Kidney epithelial cell (primary cell): ENCODE measurements at regions not wholly inside any gene's neighbourhood (a gene's known extent, or its start where the extent isn't known, plus 50 kb on each side); places are given as distances from the start of the nearest gene placed in this dataset.
"Not testable (repeated sequence)": the region's sequence is repeated elsewhere in the genome, so short reads cannot be mapped to it uniquely, and the experiment has no call there.

ENCODE experiments used
- DNase-seq: peaks from one replicate; pipeline ENCODE4 v3.0.0-alpha.2; 2010; ENCODE audit warnings: low read depth
- H3K27me3 ChIP-seq: 2 replicates; pipeline ENCODE4 v1.6.0; 2011; ENCODE audit warnings: low read length; ENCODE audit not compliant: control insufficient read depth, insufficient read depth
- H3K36me3 ChIP-seq: 2 replicates; pipeline ENCODE4 v1.5.1; 2011; ENCODE audit warnings: low read length; ENCODE audit not compliant: control insufficient read depth, insufficient read depth
- H3K4me3 ChIP-seq: 2 replicates; pipeline ENCODE4 v1.5.1; 2011; ENCODE audit warnings: low read depth, mild to moderate bottlenecking, control low read depth, low read length
- CTCF ChIP-seq: IDR thresholded peaks from 2 replicates; pipeline ENCODE4 v1.5.1; 2011; ENCODE audit warnings: mild to moderate bottlenecking, moderate library complexity, low read length, control low read depth, inconsistent platforms; ENCODE audit not compliant: insufficient read depth, poor library complexity, severe bottlenecking

GRCh38 chr5:24222876-24223275, 421.9 kb downstream of the CDH10 start:
- TF ChIP-seq CTCF, result no peak
- DNase-seq, result no peak
- H3K36me3 ChIP-seq, result no peaks in the 10 kb centered on the region
- H3K4me3 ChIP-seq, result no peak overlapping the region
- H3K27me3 ChIP-seq, result no peaks in the 10 kb centered on the region

- TF ChIP-seq CTCF, result no peak
- Histone ChIP-seq H3K27me3 (no peaks in the 10 kb centered on the region), H3K36me3 (no peaks in the 10 kb centered on the region), H3K4me3 (no peak overlapping the region)
- no peak for DNase-seq
These were observed 419.7 kb downstream of the CDH10 start for GRCh38 chr5:24225051-24225450.

GRCh38 chr5:24226479-24226878, 418.3 kb downstream of the CDH10 start:
- no peaks in the 10 kb centered on the region for H3K36me3 ChIP-seq
- no peak for DNase-seq
- no peak overlapping the region for H3K4me3 ChIP-seq
- no peaks in the 10 kb centered on the region for H3K27me3 ChIP-seq
- TF ChIP-seq CTCF, result no peak

- H3K4me3 ChIP-seq, H3K36me3 ChIP-seq, H3K27me3 ChIP-seq, DNase-seq: not testable (repeated sequence)
These were observed 416.9 kb downstream of the CDH10 start for GRCh38 chr5:24227881-24228280.

- Histone ChIP-seq H3K4me3 (no peak overlapping the region), H3K36me3 (no peaks in the 10 kb centered on the region), H3K27me3 (no peaks in the 10 kb centered on the region)
- TF ChIP-seq CTCF, result no peak
- DNase-seq, result no peak
These were observed 412.7 kb downstream of the CDH10 start for GRCh38 chr5:24232041-24232440.

- no peak for TF ChIP-seq CTCF
- H3K27me3 ChIP-seq, result no peaks in the 10 kb centered on the region
These were observed 411.8 kb downstream of the CDH10 start for GRCh38 chr5:24232929-24233498.

GRCh38 chr5:24235946-24236345, 408.8 kb downstream of the CDH10 start:
- DNase-seq, result no peak
- H3K4me3 ChIP-seq, result no peak overlapping the region
- TF ChIP-seq CTCF, result no peak
- no peaks in the 10 kb centered on the region for H3K27me3 ChIP-seq
- H3K36me3 ChIP-seq, result no peaks in the 10 kb centered on the region

More at GRCh38 chr5:24232929-24233498, 411.8 kb downstream of the CDH10 start:
- no peak for DNase-seq
- Histone ChIP-seq H3K4me3 (no peak overlapping the region), H3K36me3 (no peaks in the 10 kb centered on the region)
